Neural cell (in vitro differentiated cells): ENCODE measurements at regions not wholly inside any gene's neighbourhood (a gene's known extent, or its start where the extent isn't known, plus 50 kb on each side); places are given as distances from the start of the nearest gene placed in this dataset.

ENCODE experiments used
- H2AFZ ChIP-seq: fragments of 200-600, 300-800 bp; sonication (generic), shearing (Covaris generic); 2 replicates; pipeline ENCODE4 v1.6.0; 2014; ENCODE audit warnings: low read depth, mild to moderate bottlenecking, antibody characterized with exemption, low read length, moderate library complexity
- H3F3A ChIP-seq: fragments of 200-600 bp; shearing (Covaris generic); 2 replicates; pipeline ENCODE4 v1.6.1; 2016; ENCODE audit warnings: mild to moderate bottlenecking, moderate library complexity, mixed read lengths, antibody characterized with exemption, low read length; ENCODE audit not compliant: insufficient read depth, poor library complexity, severe bottlenecking
- H3K27ac ChIP-seq: fragments of 200-600, 300-800 bp; sonication (generic), shearing (Covaris generic); 2 replicates; pipeline ENCODE4 v1.5.1; 2014; ENCODE audit warnings: mild to moderate bottlenecking, low read length, moderate library complexity
- H3K27me3 ChIP-seq: fragments of 300-800, 200-600 bp; sonication (generic), shearing (Covaris generic); 2 replicates; pipeline ENCODE4 v1.6.0; 2014; ENCODE audit warnings: mild to moderate bottlenecking, low read depth, low read length, moderate library complexity; ENCODE audit not compliant: insufficient read depth
- H3K36me3 ChIP-seq: fragments of 300-800, 200-600 bp; sonication (generic), shearing (Covaris generic); 2 replicates; pipeline ENCODE4 v1.5.1; 2014; ENCODE audit warnings: mild to moderate bottlenecking, antibody characterized with exemption, low read length, moderate library complexity; ENCODE audit not compliant: insufficient read depth
- H3K4me2 ChIP-seq: fragments of 300-800, 200-600 bp; sonication (generic), shearing (Covaris generic); 2 replicates; pipeline ENCODE4 v1.6.0; 2014; ENCODE audit warnings: mild to moderate bottlenecking, low read length
- H3K4me3 ChIP-seq: fragments of 300-800, 200-600 bp; sonication (generic), shearing (Covaris generic); 2 replicates; pipeline ENCODE4 v1.5.1; 2014; ENCODE audit warnings: mild to moderate bottlenecking, low read length, moderate library complexity
- H3K79me2 ChIP-seq: fragments of 200-600 bp; shearing (Covaris generic); replicated peaks from 2 replicates; pipeline ENCODE4 v1.6.0; 2014; ENCODE audit warnings: mild to moderate bottlenecking, low read length, moderate library complexity; ENCODE audit not compliant: insufficient read depth
- H3K9ac ChIP-seq: fragments of 300-800, 200-600 bp; sonication (generic), shearing (Covaris generic); 2 replicates; pipeline ENCODE4 v1.6.1; 2016; ENCODE audit warnings: mild to moderate bottlenecking, low read length, mixed read lengths
- H3K9me2 ChIP-seq: fragments of 200-600 bp; shearing (Covaris generic); 2 replicates; pipeline ENCODE4 v1.6.1; 2016; ENCODE audit warnings: mild to moderate bottlenecking, low read length, mixed read lengths; ENCODE audit not compliant: insufficient read depth
- H3K9me3 ChIP-seq: fragments of 200-600, 300-800 bp; sonication (generic), shearing (Covaris generic); 2 replicates; pipeline ENCODE4 v1.6.1; 2016; ENCODE audit warnings: mild to moderate bottlenecking, mixed run types, low read length, moderate library complexity, mixed read lengths
- H4K20me1 ChIP-seq: fragments of 200-600 bp; shearing (Covaris generic); 2 replicates; pipeline ENCODE4 v1.6.1; 2016; ENCODE audit warnings: mild to moderate bottlenecking, mixed run types; ENCODE audit not compliant: insufficient read depth
- CTCF ChIP-seq: fragments of 450-650 bp; IDR thresholded peaks from 2 replicates; pipeline ENCODE4 v1.5.1; 2014; ENCODE audit warnings: antibody characterized with exemption, mild to moderate bottlenecking, moderate library complexity; ENCODE audit not compliant: poor library complexity, severe bottlenecking
- EP300 ChIP-seq: fragments of 450-650 bp; conservative IDR thresholded peaks from 2 replicates; pipeline ENCODE4 v1.6.1; 2014; ENCODE audit warnings: antibody characterized with exemption, mild to moderate bottlenecking, moderate library complexity; ENCODE audit not compliant: poor library complexity, severe bottlenecking
- EZH2 ChIP-seq: fragments of 200-600, 300-800 bp; shearing (Covaris generic), sonication (generic); IDR thresholded peaks from 2 replicates; pipeline ENCODE4 v1.6.1; 2014; ENCODE audit warnings: antibody characterized with exemption, low read length, borderline replicate concordance, mild to moderate bottlenecking; ENCODE audit not compliant: insufficient read depth, poor library complexity, severe bottlenecking
- MXI1 ChIP-seq: fragments of 450-650 bp; conservative IDR thresholded peaks from 2 replicates; pipeline ENCODE4 v1.6.1; 2014; ENCODE audit warnings: antibody characterized with exemption, mild to moderate bottlenecking; ENCODE audit not compliant: poor library complexity, severe bottlenecking
- POLR2AphosphoS5 ChIP-seq: IDR thresholded peaks from 2 replicates; pipeline ENCODE4 v1.6.1; 2012
- RAD21 ChIP-seq: fragments of 450-650 bp; conservative IDR thresholded peaks from 2 replicates; pipeline ENCODE4 v1.6.1; 2014; ENCODE audit warnings: antibody characterized with exemption, mild to moderate bottlenecking, moderate library complexity
- REST ChIP-seq: IDR thresholded peaks from 2 replicates; pipeline ENCODE4 v1.6.1; 2012; ENCODE audit warnings: borderline replicate concordance
- SMC3 ChIP-seq: fragments of 450-650 bp; conservative IDR thresholded peaks from 2 replicates; pipeline ENCODE4 v1.6.1; 2014; ENCODE audit warnings: antibody characterized with exemption, mild to moderate bottlenecking, moderate library complexity; ENCODE audit not compliant: poor library complexity
- TAF1 ChIP-seq: IDR thresholded peaks from 2 replicates; pipeline ENCODE4 v1.6.1; 2012; ENCODE audit warnings: low read depth

- Histone ChIP-seq H4K20me1 (no peaks in the 10 kb centered on the region), H3K4me2 (no peak overlapping the region), H3K79me2 (no peaks in the 10 kb centered on the region), H3K9me3 (no peaks in the 10 kb centered on the region), H3K4me3 (no peak overlapping the region), H3K9ac (no peak overlapping the region), H3K27me3 (no peaks in the 10 kb centered on the region), H3K27ac (no peak overlapping the region), H2AFZ (no peak overlapping the region), H3K36me3 (no peaks in the 10 kb centered on the region), H3K9me2 (no peaks in the 10 kb centered on the region), H3F3A (no peaks in the 10 kb centered on the region)
- no peak for TF ChIP-seq SMC3
- no peak for TF ChIP-seq MXI1
- no peak for TF ChIP-seq CTCF
- no peak for TF ChIP-seq POLR2AphosphoS5
Observed at GRCh38 chr2:150575861-150576260, 88.4 kb upstream of the RND3 start.

- Histone ChIP-seq H3F3A (no peaks in the 10 kb centered on the region), H3K27me3 (no peaks in the 10 kb centered on the region), H3K9ac (no peak overlapping the region), H4K20me1 (no peaks in the 10 kb centered on the region), H3K9me3 (no peaks in the 10 kb centered on the region), H3K4me2 (no peak overlapping the region), H3K36me3 (no peaks in the 10 kb centered on the region), H3K4me3 (no peak overlapping the region), H3K79me2 (no peaks in the 10 kb centered on the region), H2AFZ (no peak overlapping the region), H3K27ac (no peak overlapping the region), H3K9me2 (no peaks in the 10 kb centered on the region)
- TF ChIP-seq RAD21 (no peak), REST (no peak), EZH2 (no peak), TAF1 (no peak), SMC3 (no peak), POLR2AphosphoS5 (no peak), EP300 (no peak), CTCF (no peak), MXI1 (no peak)
Observed at GRCh38 chr2:150572961-150573395, 85.5 kb upstream of the RND3 start.
